Hepatocyte (in vitro differentiated cells): ENCODE measurements at regions not wholly inside any gene's neighbourhood (a gene's known extent, or its start where the extent isn't known, plus 50 kb on each side); places are given as distances from the start of the nearest gene placed in this dataset.

Source experiments
- CTCF ChIP-seq: fragments of 200-600 bp; sonication (generic); IDR thresholded peaks from 2 replicates; pipeline ENCODE4 v1.5.1; 2016; ENCODE audit warnings: antibody characterized with exemption, mild to moderate bottlenecking; ENCODE audit not compliant: poor library complexity
- EZH2 ChIP-seq: fragments of 200-600 bp; sonication (generic); IDR thresholded peaks from 2 replicates; pipeline ENCODE4 v1.6.1; 2016; ENCODE audit warnings: antibody characterized with exemption, mild to moderate bottlenecking, borderline replicate concordance

- TF ChIP-seq CTCF (no peak), EZH2 (no peak)
Measured at GRCh38 chr15:69718436-69718835, 265.8 kb downstream of the RPLP1 start.
